AG04450 (cell line): ENCODE measurements at regions not wholly inside any gene's neighbourhood (a gene's known extent, or its start where the extent isn't known, plus 50 kb on each side); places are given as distances from the start of the nearest gene placed in this dataset.

Source experiments
- CTCF ChIA-PET: fragments of 300-600, 350-600 bp; formaldehyde crosslinking; extraction: SDS; loops from one replicate; lab custom pipeline; 2022; ENCODE audit warnings: antibody characterized with exemption, inconsistent platforms; lab: Charles Lee
- POLR2A ChIA-PET: fragments of 350-600 bp; formaldehyde crosslinking; extraction: SDS; loops from one replicate; lab custom pipeline; 2021; ENCODE audit warnings: antibody characterized with exemption, inconsistent platforms; lab: Yijun Ruan, JAX
- DNase-seq: peaks from one replicate; pipeline ENCODE4 v3.0.0-alpha.2; 2011; ENCODE audit warnings: low read depth, low spot score
- H3K27ac ChIP-seq: one replicate; pipeline ENCODE4 v1.5.1; 2012; ENCODE audit warnings: low read depth, low read length, control low read depth
- H3K27me3 ChIP-seq: one replicate; pipeline ENCODE4 v1.6.0; 2012; ENCODE audit warnings: low read length; ENCODE audit not compliant: control insufficient read depth, insufficient read depth
- H3K4me3 ChIP-seq: 2 replicates; pipeline ENCODE4 v1.5.1; 2011; ENCODE audit warnings: mild to moderate bottlenecking, low read depth, low read length, control low read depth
- H3K9me3 ChIP-seq: 2 replicates; pipeline ENCODE4 v1.5.1; 2012; ENCODE audit warnings: low read length; ENCODE audit not compliant: control insufficient read depth, insufficient read depth
- TF ChIP-seq, protein P1 (sequence below): IDR thresholded peaks from 2 replicates; pipeline ENCODE4 v1.5.1; 2011; ENCODE audit warnings: low read depth, low read length, control low read depth, inconsistent platforms

DNA sequence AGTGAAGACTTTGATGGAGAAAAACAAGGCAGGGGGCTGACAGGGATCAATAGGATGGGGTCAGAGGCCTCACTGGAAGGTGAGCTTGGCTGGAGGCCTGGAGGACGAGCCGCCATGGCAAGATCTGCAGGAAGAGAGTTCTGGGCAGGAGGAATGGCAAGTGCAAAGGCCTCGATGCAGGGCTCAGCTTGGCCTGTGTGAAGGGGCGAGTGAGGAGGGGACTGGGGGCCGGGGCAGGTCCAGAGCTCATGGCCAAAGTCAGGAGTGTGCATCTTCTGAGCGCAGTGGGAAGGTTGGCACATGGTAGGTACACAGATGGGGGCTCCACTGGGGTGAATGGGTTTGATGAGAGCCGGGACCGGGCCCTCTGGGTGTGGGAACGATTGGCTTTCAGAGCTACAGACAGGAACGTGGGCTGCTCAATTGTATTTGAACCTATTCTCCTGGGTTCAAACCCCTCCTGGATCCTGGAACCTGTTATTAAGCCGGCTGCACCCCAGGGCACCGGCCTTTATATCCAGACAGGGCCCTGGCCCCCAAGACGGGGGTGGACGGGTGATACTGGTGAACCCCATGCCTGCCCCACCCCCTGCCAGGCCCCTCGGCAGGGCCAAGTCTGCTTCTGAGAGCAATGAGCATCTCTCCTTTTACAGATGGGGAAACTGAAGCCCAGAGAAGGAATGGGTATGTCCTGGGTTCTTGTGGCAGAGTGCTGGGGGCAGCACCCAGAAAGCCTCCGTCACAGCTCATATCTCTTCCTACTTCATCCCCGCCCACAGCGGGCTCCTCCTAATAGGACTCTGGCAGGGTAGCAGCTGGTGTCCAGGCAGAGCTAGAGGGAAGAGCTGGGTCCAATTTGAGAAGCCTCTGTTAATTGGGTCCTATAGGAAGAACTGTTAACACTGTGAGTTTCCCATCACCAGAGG lies 106.1 kb downstream of the CEBPB start:
- peak overlapping the region; percentile 61 for H3K27ac ChIP-seq

GRCh38 chr20:50297498-50298376 lies 107.1 kb downstream of the CEBPB start:
- Histone ChIP-seq H3K9me3 (peaks cover 9% of the 10 kb centered on the region), H3K27ac (no peak overlapping the region), H3K27me3 (no peaks in the 10 kb centered on the region), H3K4me3 (no peak overlapping the region)
- TF ChIP-seq, protein P1, sequence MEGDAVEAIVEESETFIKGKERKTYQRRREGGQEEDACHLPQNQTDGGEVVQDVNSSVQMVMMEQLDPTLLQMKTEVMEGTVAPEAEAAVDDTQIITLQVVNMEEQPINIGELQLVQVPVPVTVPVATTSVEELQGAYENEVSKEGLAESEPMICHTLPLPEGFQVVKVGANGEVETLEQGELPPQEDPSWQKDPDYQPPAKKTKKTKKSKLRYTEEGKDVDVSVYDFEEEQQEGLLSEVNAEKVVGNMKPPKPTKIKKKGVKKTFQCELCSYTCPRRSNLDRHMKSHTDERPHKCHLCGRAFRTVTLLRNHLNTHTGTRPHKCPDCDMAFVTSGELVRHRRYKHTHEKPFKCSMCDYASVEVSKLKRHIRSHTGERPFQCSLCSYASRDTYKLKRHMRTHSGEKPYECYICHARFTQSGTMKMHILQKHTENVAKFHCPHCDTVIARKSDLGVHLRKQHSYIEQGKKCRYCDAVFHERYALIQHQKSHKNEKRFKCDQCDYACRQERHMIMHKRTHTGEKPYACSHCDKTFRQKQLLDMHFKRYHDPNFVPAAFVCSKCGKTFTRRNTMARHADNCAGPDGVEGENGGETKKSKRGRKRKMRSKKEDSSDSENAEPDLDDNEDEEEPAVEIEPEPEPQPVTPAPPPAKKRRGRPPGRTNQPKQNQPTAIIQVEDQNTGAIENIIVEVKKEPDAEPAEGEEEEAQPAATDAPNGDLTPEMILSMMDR, result no peak
- CTCF ChIA-PET, result no interaction called here
- POLR2A ChIA-PET, result no interaction called here
- no peak for DNase-seq

More for the DNA sequence above, 106.1 kb downstream of the CEBPB start:
- H3K27me3 ChIP-seq, result no peaks in the 10 kb centered on the region
- no peak for DNase-seq
- H3K9me3 ChIP-seq, result peaks cover 3% of the 10 kb centered on the region; the same call in 1 of the 2 replicates
- ChIA-PET CTCF (interaction anchor here (0.5 kb wide), 1 partner anchor 110 kb away, joined by 4 read pairs; no protein-coding TSS in a partner anchor), POLR2A (interaction anchor here (0.6 to 1.4 kb wide), 2 partner anchors 8 to 38 kb away, joined by 3 to 4 read pairs; no protein-coding TSS in a partner anchor)
- TF ChIP-seq, protein P1, result no peak
- H3K4me3 ChIP-seq, result no peak overlapping the region

DNA sequence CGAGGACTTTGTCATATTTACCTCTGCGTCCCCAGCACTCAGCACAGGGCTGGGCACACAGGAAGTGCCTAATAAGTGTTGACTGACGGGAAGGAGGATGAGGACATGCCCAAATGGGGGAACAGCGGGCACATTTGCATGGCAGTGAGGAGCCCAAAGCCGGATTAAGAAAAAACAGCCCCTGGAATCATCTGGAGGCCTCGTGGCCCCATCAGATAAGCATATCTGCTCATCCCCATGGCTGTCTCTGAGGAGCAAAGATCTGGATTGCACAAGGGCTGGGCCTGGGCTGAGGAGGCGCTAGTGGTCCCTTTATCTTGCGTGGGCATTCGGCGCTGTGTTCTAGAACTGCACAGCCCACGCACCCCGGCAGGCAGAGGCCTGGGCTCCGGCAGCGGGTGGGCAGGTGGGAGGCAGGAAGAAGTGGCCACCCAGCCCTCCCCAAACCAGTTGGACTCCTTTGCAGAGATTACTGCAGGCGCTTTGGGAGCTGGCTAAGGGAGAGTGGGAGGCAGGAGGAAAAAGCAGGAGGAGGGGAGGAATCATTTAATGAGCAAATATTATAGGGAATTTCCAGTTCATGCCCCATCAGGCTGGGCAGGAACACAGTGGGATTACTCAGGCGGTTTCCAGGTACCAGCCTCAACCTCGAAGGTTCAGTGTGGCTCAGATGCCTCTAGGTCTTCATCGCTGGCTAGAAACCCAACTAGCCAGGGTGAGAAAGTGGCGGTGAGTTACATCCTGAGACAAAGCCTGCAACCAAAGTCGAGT lies 108.1 kb downstream of the CEBPB start:
- ChIA-PET CTCF (no interaction called here), POLR2A (no interaction called here)
- no peak for DNase-seq
- Histone ChIP-seq H3K9me3 (peaks cover 7% of the 10 kb centered on the region), H3K4me3 (no peak overlapping the region), H3K27me3 (no peaks in the 10 kb centered on the region), H3K27ac (no peak overlapping the region)
- TF ChIP-seq, protein P1, result no peak

GRCh38 chr20:50299325-50299629 lies 108.6 kb downstream of the CEBPB start:
- TF ChIP-seq, protein P1, result no peak
- Histone ChIP-seq H3K27me3 (no peaks in the 10 kb centered on the region), H3K9me3 (peaks cover 7% of the 10 kb centered on the region), H3K27ac (no peak overlapping the region), H3K4me3 (no peak overlapping the region)
- DNase-seq, result no peak
- ChIA-PET POLR2A (no interaction called here), CTCF (no interaction called here)
